Thymus (tissue), 11 donors: ENCODE measurements at regions not wholly inside any gene's neighbourhood (a gene's known extent, or its start where the extent isn't known, plus 50 kb on each side); places are given as distances from the start of the nearest gene placed in this dataset.
A peak's percentile ranks its signal among the peaks of the same experiment; 100 is the strongest.

Experiments
- DNase-seq, 9 donors: peaks; one replicate each; pipeline ENCODE4 v3.0.0-alpha.2; 2013; ENCODE audit warnings: low spot score in 9 of 9, low read depth in 6 of 9, missing footprints in 1 of 9
- H3K27ac ChIP-seq, 2 donors: one replicate each; pipeline ENCODE4 v1.5.1; 2013; ENCODE audit warnings: control low read depth in 1 of 2, low read depth in 1 of 2, low read length in 1 of 2, mild to moderate bottlenecking in 1 of 2, moderate library complexity in 1 of 2
- H3K27me3 ChIP-seq, 2 donors: one replicate each; pipeline ENCODE4 v1.5.1; 2013; ENCODE audit warnings: low read length in 1 of 2; ENCODE audit not compliant: control insufficient read depth in 2 of 2, insufficient read depth in 1 of 2
- H3K36me3 ChIP-seq, 2 donors: one replicate each; pipeline ENCODE4 v1.5.1; 2013; ENCODE audit warnings: low read length in 1 of 2, mild to moderate bottlenecking in 1 of 2, moderate library complexity in 1 of 2; ENCODE audit not compliant: control insufficient read depth in 2 of 2, insufficient read depth in 2 of 2
- H3K4me1 ChIP-seq, 2 donors: one replicate each; pipeline ENCODE4 v1.5.1; 2013; ENCODE audit warnings: low read length in 2 of 2; ENCODE audit not compliant: control insufficient read depth in 2 of 2, insufficient read depth in 2 of 2
- H3K4me3 ChIP-seq, 2 donors: one replicate each; pipeline ENCODE4 v1.5.1; 2013; ENCODE audit warnings: low read length in 2 of 2, control low read depth in 1 of 2, mild to moderate bottlenecking in 1 of 2
- H3K9me3 ChIP-seq, 2 donors: one replicate each; pipeline ENCODE4 v1.5.1; 2013; ENCODE audit warnings: low read length in 1 of 2, mild to moderate bottlenecking in 1 of 2; ENCODE audit not compliant: control insufficient read depth in 2 of 2, insufficient read depth in 1 of 2
- WGBS: extraction: QIAGEN DNeasy Blood & Tissue Kit; methylation state at CpG from one replicate; pipeline ENCODE4 v1.1.7; 2013; 5-methylcytosine and 5-hydroxymethylcytosine counted together
- donor health status: healthy.

- Histone ChIP-seq H3K9me3 (no peaks in the 10 kb centered on the region), H3K27me3 (no peaks in the 10 kb centered on the region), H3K27ac (no peak overlapping the region), H3K4me3 (no peak overlapping the region), H3K36me3 (no peaks in the 10 kb centered on the region), H3K4me1 (no peaks in the 10 kb centered on the region)
- DNase-seq, result peak in 1 of 9 donors; percentile 7
- WGBS, result 39% methylated on average over 4 of the region's 4 CpGs
Measured at GRCh38 chr12:100675432-100675831, 101.9 kb downstream of the GAS2L3 start.

GRCh38 chr12:100681074-100681473 is 107.6 kb downstream of the GAS2L3 start:
- no peak overlapping the region for H3K27ac ChIP-seq
- no peak overlapping the region for H3K4me3 ChIP-seq
- DNase-seq, result no peak
- H3K36me3 ChIP-seq, result no peaks in the 10 kb centered on the region
- H3K9me3 ChIP-seq, result peaks cover 0 to 7% of the 10 kb centered on the region in 2 donors
- no peaks in the 10 kb centered on the region for H3K4me1 ChIP-seq
- H3K27me3 ChIP-seq, result no peaks in the 10 kb centered on the region

DNA sequence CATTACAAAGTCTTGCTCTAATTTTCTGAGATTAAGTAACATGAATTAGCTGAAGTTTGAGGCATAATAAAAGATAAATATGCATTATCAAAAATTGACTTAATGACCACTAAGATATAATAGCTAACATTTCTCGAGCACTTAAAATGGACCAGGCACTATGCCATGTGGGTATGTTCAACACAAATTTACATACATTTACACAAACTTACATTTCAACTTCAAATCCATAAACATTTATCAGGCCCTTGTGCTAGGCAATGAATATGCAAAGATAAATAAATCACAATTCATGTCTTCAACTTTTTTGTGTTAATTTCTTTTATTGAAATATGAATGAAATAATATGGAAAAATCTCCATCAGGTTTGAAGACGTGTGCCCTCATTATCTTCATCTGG is 108.7 kb downstream of the GAS2L3 start:
- peaks cover 0 to 7% of the 10 kb centered on the region in 2 donors for H3K9me3 ChIP-seq
- H3K4me3 ChIP-seq, result no peak overlapping the region
- H3K4me1 ChIP-seq, result no peaks in the 10 kb centered on the region
- 92% methylated on average over 2 of the region's 2 CpGs for WGBS
- no peak for DNase-seq
- H3K36me3 ChIP-seq, result no peaks in the 10 kb centered on the region
- no peaks in the 10 kb centered on the region for H3K27me3 ChIP-seq
- no peak overlapping the region for H3K27ac ChIP-seq

- no peaks in the 10 kb centered on the region for H3K4me1 ChIP-seq
- peaks cover 0 to 7% of the 10 kb centered on the region in 2 donors for H3K9me3 ChIP-seq
- WGBS, result 88% methylated on average over 1 of the region's 1 CpG
- H3K4me3 ChIP-seq, result no peak overlapping the region
- no peaks in the 10 kb centered on the region for H3K36me3 ChIP-seq
- H3K27me3 ChIP-seq, result no peaks in the 10 kb centered on the region
- H3K27ac ChIP-seq, result no peak overlapping the region
- no peak for DNase-seq
Measured at GRCh38 chr12:100687686-100688085, 106.9 kb upstream of the ANO4 start.

GRCh38 chr12:100688451-100688864 is 106.1 kb upstream of the ANO4 start:
- 90% methylated on average over 2 of the region's 2 CpGs for WGBS
- H3K36me3 ChIP-seq, result no peaks in the 10 kb centered on the region
- H3K4me1 ChIP-seq, result no peaks in the 10 kb centered on the region
- H3K27ac ChIP-seq, result no peak overlapping the region
- H3K4me3 ChIP-seq, result no peak overlapping the region
- no peak for DNase-seq
- no peaks in the 10 kb centered on the region for H3K27me3 ChIP-seq
- H3K9me3 ChIP-seq, result peaks cover 0 to 7% of the 10 kb centered on the region in 2 donors

DNA sequence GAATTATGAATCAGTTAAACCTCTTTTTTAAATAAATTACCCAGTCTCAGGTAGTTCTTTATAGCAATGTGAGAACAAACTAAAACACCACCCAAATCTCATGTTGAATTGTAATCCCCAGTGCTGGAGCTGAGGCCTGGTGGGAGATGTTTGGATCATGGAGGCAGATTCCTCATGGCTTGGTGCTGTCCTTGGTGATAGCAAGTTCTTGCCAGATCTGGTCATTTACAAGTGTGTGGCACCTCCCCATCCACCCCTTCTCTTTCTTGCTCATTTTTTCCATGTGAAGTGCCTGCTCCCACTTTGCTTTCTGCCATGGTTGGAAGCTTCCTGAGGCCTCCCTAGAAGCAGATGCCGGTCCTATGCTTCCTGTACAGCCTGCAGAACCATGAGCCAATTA is 102.1 kb upstream of the ANO4 start:
- 92% methylated on average over 1 of the region's 1 CpG for WGBS
- H3K9me3 ChIP-seq, result no peaks in the 10 kb centered on the region

GRCh38 chr12:100698518-100698917 is 96.1 kb upstream of the ANO4 start:
- 90% methylated on average over 2 of the region's 2 CpGs for WGBS
- H3K4me1 ChIP-seq, result no peaks in the 10 kb centered on the region
- no peaks in the 10 kb centered on the region for H3K36me3 ChIP-seq
- no peak overlapping the region for H3K4me3 ChIP-seq
- no peaks in the 10 kb centered on the region for H3K27me3 ChIP-seq
- DNase-seq, result no peak
- no peaks in the 10 kb centered on the region for H3K9me3 ChIP-seq
- no peak overlapping the region for H3K27ac ChIP-seq

More for the DNA sequence above, 102.1 kb upstream of the ANO4 start:
- H3K4me3 ChIP-seq, result no peak overlapping the region
- no peak for DNase-seq
- H3K4me1 ChIP-seq, result no peaks in the 10 kb centered on the region
- H3K27ac ChIP-seq, result no peak overlapping the region
- H3K27me3 ChIP-seq, result no peaks in the 10 kb centered on the region
- H3K36me3 ChIP-seq, result no peaks in the 10 kb centered on the region

- no peaks in the 10 kb centered on the region for H3K9me3 ChIP-seq
- no peak for DNase-seq
- H3K27me3 ChIP-seq, result no peaks in the 10 kb centered on the region
- WGBS, result 6% methylated on average over 1 of the region's 1 CpG
- H3K36me3 ChIP-seq, result no peaks in the 10 kb centered on the region
- no peak overlapping the region for H3K4me3 ChIP-seq
- H3K27ac ChIP-seq, result no peak overlapping the region
- H3K4me1 ChIP-seq, result no peaks in the 10 kb centered on the region
Measured at GRCh38 chr12:100699209-100699608, 95.4 kb upstream of the ANO4 start.

DNA sequence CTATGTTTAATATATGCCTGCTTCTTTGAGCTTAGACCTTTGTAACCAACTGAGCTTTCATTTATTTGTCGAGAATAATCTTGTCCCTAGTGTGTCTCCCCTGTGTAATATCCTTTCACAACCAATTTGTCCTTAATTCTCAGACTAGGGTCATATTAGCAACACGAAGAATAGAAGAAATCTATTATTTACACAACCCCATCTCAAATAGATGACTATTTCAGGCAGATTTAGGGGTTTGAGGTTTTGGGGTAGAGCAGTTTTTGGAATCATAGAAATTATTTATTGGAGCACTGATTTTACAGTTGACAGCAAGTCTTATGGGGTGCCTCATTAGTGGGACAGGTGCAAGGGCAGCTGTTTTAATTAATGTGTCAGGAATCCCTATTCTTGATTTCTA is 91.2 kb upstream of the ANO4 start:
- Histone ChIP-seq H3K27ac (no peak overlapping the region), H3K9me3 (no peaks in the 10 kb centered on the region), H3K4me1 (no peaks in the 10 kb centered on the region), H3K27me3 (no peaks in the 10 kb centered on the region), H3K36me3 (no peaks in the 10 kb centered on the region), H3K4me3 (no peak overlapping the region)
- DNase-seq, result no peak
- WGBS, result 91% methylated on average over 2 of the region's 2 CpGs

GRCh38 chr12:100703868-100704267 is 90.7 kb upstream of the ANO4 start:
- Histone ChIP-seq H3K36me3 (no peaks in the 10 kb centered on the region), H3K27ac (no peak overlapping the region), H3K27me3 (no peaks in the 10 kb centered on the region), H3K9me3 (no peaks in the 10 kb centered on the region), H3K4me3 (no peak overlapping the region), H3K4me1 (no peaks in the 10 kb centered on the region)
- no peak for DNase-seq
- 90% methylated on average over 2 of the region's 2 CpGs for WGBS
